SK-N-DZ (cell line): ENCODE measurements at regions not wholly inside any gene's neighbourhood (a gene's known extent, or its start where the extent isn't known, plus 50 kb on each side); places are given as distances from the start of the nearest gene placed in this dataset.

Experiments
- DNase-seq: peaks from one replicate; pipeline ENCODE4 v3.0.0-alpha.2; 2015; ENCODE audit warnings: low spot score

GRCh38 chr4:134365852-134366251 lies 164.3 kb upstream of the PABPC4L start:
- DNase-seq, result no peak

- DNase-seq, result no peak
These were observed 163.3 kb upstream of the PABPC4L start for GRCh38 chr4:134364928-134365327.

- no peak for DNase-seq
These were observed 143.7 kb upstream of the PABPC4L start for GRCh38 chr4:134345244-134345643.

GRCh38 chr4:134343656-134344055 lies 142.1 kb upstream of the PABPC4L start:
- no peak for DNase-seq

GRCh38 chr4:134343081-134343480 lies 141.5 kb upstream of the PABPC4L start:
- DNase-seq, result no peak

- no peak for DNase-seq
These were observed 136.0 kb upstream of the PABPC4L start for GRCh38 chr4:134337574-134337973.

- no peak for DNase-seq
These were observed 127.2 kb upstream of the PABPC4L start for GRCh38 chr4:134328741-134329140.

- DNase-seq, result no peak
These were observed 125.9 kb upstream of the PABPC4L start for GRCh38 chr4:134327274-134328122.

- DNase-seq, result no peak
These were observed 125.3 kb upstream of the PABPC4L start for GRCh38 chr4:134326866-134327265.

- no peak for DNase-seq
These were observed 122.6 kb upstream of the PABPC4L start for GRCh38 chr4:134324179-134324578.

- DNase-seq, result no peak
These were observed 118.5 kb upstream of the PABPC4L start for GRCh38 chr4:134320048-134320447.

- no peak for DNase-seq
These were observed 112.0 kb upstream of the PABPC4L start for GRCh38 chr4:134313591-134313990.

- no peak for DNase-seq
These were observed 108.1 kb upstream of the PABPC4L start for GRCh38 chr4:134309715-134310114.

GRCh38 chr4:134308910-134309309 lies 107.3 kb upstream of the PABPC4L start:
- DNase-seq, result no peak

- DNase-seq, result no peak
These were observed 96.7 kb upstream of the PABPC4L start for GRCh38 chr4:134298313-134298712.

GRCh38 chr4:134297765-134298164 lies 96.2 kb upstream of the PABPC4L start:
- DNase-seq, result no peak

GRCh38 chr4:134282680-134283079 lies 81.1 kb upstream of the PABPC4L start:
- DNase-seq, result no peak

- no peak for DNase-seq
These were observed 77.1 kb upstream of the PABPC4L start for GRCh38 chr4:134278675-134279074.

- DNase-seq, result no peak
These were observed 74.9 kb upstream of the PABPC4L start for GRCh38 chr4:134276476-134276875.

- no peak for DNase-seq
These were observed 58.5 kb upstream of the PABPC4L start for GRCh38 chr4:134260126-134260525.
